Heart left ventricle (tissue), 13 donors: ENCODE measurements at regions not wholly inside any gene's neighbourhood (a gene's known extent, or its start where the extent isn't known, plus 50 kb on each side); places are given as distances from the start of the nearest gene placed in this dataset.
"Not testable (repeated sequence)": the region's sequence is repeated elsewhere in the genome, so short reads cannot be mapped to it uniquely, and the experiment has no call there.

Source experiments
- CTCF ChIP-seq, 12 donors: fragments of 200-600 bp; sonication (generic) in 4 of 12; IDR thresholded peaks; one replicate each; pipeline versions ENCODE4 v1.5.0 to v1.8.0; 2018 to 2022; ENCODE audit warnings: antibody characterized with exemption in 12 of 12, mild to moderate bottlenecking in 5 of 12
- POLR2A ChIP-seq, 2 donors: fragments of 450-650 bp; IDR thresholded peaks; one replicate each; pipeline ENCODE4 v1.6.1; 2017; ENCODE audit warnings: antibody characterized with exemption in 2 of 2, mild to moderate bottlenecking in 2 of 2, moderate library complexity in 2 of 2
- donor health status: ischemic (EF 13 %, LVEDD 7.1; RV severe dilation, severe dysfunction).
- donor health status: DM: no; HTN: yes; CAD: no.
- donor health status: DM: no; HTN: no; CAD: no.
- donor health status: ischemic (EF 25% LVEDD 6.9; RV normal size, moderate dysfunction).
- donor health status: ischemic (EF 25% LVEDD 5.7; RV mildly dilated, moderate dysfunction).
- donor health status: ischemic (EF 35%, LVEDD 5.7; RV mildly dilated, moderate dysfunction).
- donor health status: nonischemic (EF 11% LVEDD 7.7; RV severe dilation, severe dysfunction).
- donor health status: DM: yes; HTN: yes; CAD: no.
- donor health status: PGD.
- donor health status: ischemic (EF 29% LVEDD 5.4; RV normal size, mild dysfunction).
- donor health status: nonischemic (EF 23%, LVEDD 6.1; RV moderate dilation, normal function).

DNA sequence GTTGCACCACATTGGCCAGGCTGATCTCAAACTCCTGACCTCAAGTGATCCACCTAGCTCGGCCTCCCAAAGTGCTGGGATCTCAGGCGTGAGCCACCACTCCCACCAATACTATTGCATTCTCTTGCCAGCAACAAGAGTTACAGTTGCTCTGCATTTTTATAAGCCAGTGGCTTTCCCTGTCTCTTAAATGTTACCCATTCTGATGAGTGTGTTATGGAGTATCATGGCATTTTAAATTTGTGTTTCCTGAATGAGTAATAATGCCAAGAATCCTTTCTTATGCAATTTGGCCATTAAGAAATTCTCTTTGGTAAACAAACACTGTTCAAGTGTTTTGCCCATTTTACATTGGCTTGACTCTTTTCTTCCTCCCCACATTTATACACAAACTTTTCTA, 163.0 kb downstream of the PPIAL4G start:
- not testable (repeated sequence) for TF ChIP-seq CTCF, POLR2A (IDR thresholded peaks at IDR 0.05)
